VCaP (cell line): ENCODE measurements at regions not wholly inside any gene's neighbourhood (a gene's known extent, or its start where the extent isn't known, plus 50 kb on each side); places are given as distances from the start of the nearest gene placed in this dataset.

Experiments used
- H3K27ac ChIP-seq: fragments of 450-650 bp; 2 replicates; pipeline ENCODE4 v1.5.1; 2017
- CTCF ChIP-seq: fragments of 450-650 bp; conservative IDR thresholded peaks from 2 replicates; pipeline ENCODE4 v1.5.1; 2017; ENCODE audit warnings: mild to moderate bottlenecking, moderate library complexity

- TF ChIP-seq CTCF: no peak
Observed at GRCh38 chr16:9680968-9681367, 501.3 kb downstream of the GRIN2A start.

GRCh38 chr16:9681508-9681907, 500.7 kb downstream of the GRIN2A start:
- TF ChIP-seq CTCF: no peak
- H3K27ac ChIP-seq: no peak overlapping the region

More at GRCh38 chr16:9680968-9681367, 501.3 kb downstream of the GRIN2A start:
- no peak overlapping the region for H3K27ac ChIP-seq

GRCh38 chr16:9682320-9682719, 499.9 kb downstream of the GRIN2A start:
- TF ChIP-seq CTCF: no peak
- H3K27ac ChIP-seq: no peak overlapping the region

GRCh38 chr16:9683677-9684076, 498.6 kb downstream of the GRIN2A start:
- no peak overlapping the region for H3K27ac ChIP-seq
- no peak for TF ChIP-seq CTCF

- TF ChIP-seq CTCF: no peak
Observed at GRCh38 chr16:9687737-9688319, 494.4 kb downstream of the GRIN2A start.

GRCh38 chr16:9689597-9689996, 492.6 kb downstream of the GRIN2A start:
- no peak overlapping the region for H3K27ac ChIP-seq
- TF ChIP-seq CTCF: no peak

More at GRCh38 chr16:9687737-9688319, 494.4 kb downstream of the GRIN2A start:
- H3K27ac ChIP-seq: no peak overlapping the region

GRCh38 chr16:9695152-9695551, 487.1 kb downstream of the GRIN2A start:
- TF ChIP-seq CTCF: no peak
- H3K27ac ChIP-seq: no peak overlapping the region
